HL-60 (cell line): ENCODE measurements at regions not wholly inside any gene's neighbourhood (a gene's known extent, or its start where the extent isn't known, plus 50 kb on each side); places are given as distances from the start of the nearest gene placed in this dataset.

ENCODE experiments used
- DNase-seq, 2 experiments: peaks; one replicate each; pipeline ENCODE4 v3.0.0-alpha.2; 2010 to 2020; ENCODE audit warnings: low read depth in 1 of 2, low spot score in 1 of 2
- H3K27ac ChIP-seq: fragments of 250-450 bp; sonication (Bioruptor Pico); replicated peaks from 2 replicates; pipeline ENCODE4 v1.5.1; 2020; ENCODE audit warnings: mild to moderate bottlenecking, moderate library complexity
- H3K27me3 ChIP-seq: fragments of 250-450 bp; sonication (Bioruptor Pico); 2 replicates; pipeline ENCODE4 v1.5.1; 2021; ENCODE audit warnings: mild to moderate bottlenecking, moderate library complexity; ENCODE audit not compliant: insufficient read depth, poor library complexity, severe bottlenecking
- H3K4me3 ChIP-seq: replicated peaks from 2 replicates; pipeline ENCODE4 v1.5.1; 2011; ENCODE audit warnings: mild to moderate bottlenecking, control low read depth, low read length; ENCODE audit not compliant: insufficient read depth
- CTCF ChIP-seq: IDR thresholded peaks from one replicate; pipeline ENCODE4 v1.5.1; 2011; ENCODE audit warnings: low read length, control low read depth, inconsistent platforms; ENCODE audit not compliant: insufficient read depth
- GABPA ChIP-seq: IDR thresholded peaks from 2 replicates; pipeline ENCODE4 v1.6.1; 2012; ENCODE audit warnings: low read depth
- POLR2AphosphoS5 ChIP-seq: IDR thresholded peaks from 2 replicates; pipeline ENCODE4 v1.6.1; 2012; ENCODE audit warnings: low read depth
- SPI1 ChIP-seq: IDR thresholded peaks from 2 replicates; pipeline ENCODE4 v1.6.1; 2012; ENCODE audit warnings: low read depth, mild to moderate bottlenecking, borderline replicate concordance
- TF ChIP-seq, protein P1 (sequence below): IDR thresholded peaks from 2 replicates; pipeline ENCODE4 v1.6.1; 2012; ENCODE audit warnings: low read depth; ENCODE audit not compliant: insufficient replicate concordance

DNA sequence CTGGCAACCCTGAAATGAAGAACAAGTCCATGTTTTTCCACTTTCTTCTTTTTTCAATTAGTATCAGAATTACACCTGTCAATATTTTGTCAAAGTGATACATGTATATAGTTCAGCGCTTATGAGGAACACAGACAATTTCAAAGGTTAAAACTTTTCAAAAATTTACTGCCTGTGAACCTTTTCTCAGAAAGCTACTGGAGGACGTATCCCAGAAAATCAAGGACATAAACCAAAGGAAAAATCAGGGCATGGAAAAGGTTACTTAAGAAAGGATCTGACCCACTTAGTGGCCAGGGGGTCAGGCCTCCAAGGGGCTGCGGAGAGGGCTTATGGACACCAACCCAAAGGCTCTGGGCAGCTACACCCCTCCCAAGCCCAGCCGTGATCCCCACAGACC lies 81.1 kb upstream of the ACTRT2 start:
- no peak for DNase-seq
- TF ChIP-seq CTCF (no peak), SPI1 (no peak), POLR2AphosphoS5 (no peak)
- Histone ChIP-seq H3K4me3 (no peak overlapping the region), H3K27ac (no peak overlapping the region), H3K27me3 (no peaks in the 10 kb centered on the region)

GRCh38 chr1:2941040-2941439 lies 80.2 kb upstream of the ACTRT2 start:
- H3K27ac ChIP-seq: no peak overlapping the region
- TF ChIP-seq CTCF: no peak
- no peak for TF ChIP-seq SPI1
- no peak for TF ChIP-seq POLR2AphosphoS5
- TF ChIP-seq GABPA: no peak
- TF ChIP-seq, protein P1, sequence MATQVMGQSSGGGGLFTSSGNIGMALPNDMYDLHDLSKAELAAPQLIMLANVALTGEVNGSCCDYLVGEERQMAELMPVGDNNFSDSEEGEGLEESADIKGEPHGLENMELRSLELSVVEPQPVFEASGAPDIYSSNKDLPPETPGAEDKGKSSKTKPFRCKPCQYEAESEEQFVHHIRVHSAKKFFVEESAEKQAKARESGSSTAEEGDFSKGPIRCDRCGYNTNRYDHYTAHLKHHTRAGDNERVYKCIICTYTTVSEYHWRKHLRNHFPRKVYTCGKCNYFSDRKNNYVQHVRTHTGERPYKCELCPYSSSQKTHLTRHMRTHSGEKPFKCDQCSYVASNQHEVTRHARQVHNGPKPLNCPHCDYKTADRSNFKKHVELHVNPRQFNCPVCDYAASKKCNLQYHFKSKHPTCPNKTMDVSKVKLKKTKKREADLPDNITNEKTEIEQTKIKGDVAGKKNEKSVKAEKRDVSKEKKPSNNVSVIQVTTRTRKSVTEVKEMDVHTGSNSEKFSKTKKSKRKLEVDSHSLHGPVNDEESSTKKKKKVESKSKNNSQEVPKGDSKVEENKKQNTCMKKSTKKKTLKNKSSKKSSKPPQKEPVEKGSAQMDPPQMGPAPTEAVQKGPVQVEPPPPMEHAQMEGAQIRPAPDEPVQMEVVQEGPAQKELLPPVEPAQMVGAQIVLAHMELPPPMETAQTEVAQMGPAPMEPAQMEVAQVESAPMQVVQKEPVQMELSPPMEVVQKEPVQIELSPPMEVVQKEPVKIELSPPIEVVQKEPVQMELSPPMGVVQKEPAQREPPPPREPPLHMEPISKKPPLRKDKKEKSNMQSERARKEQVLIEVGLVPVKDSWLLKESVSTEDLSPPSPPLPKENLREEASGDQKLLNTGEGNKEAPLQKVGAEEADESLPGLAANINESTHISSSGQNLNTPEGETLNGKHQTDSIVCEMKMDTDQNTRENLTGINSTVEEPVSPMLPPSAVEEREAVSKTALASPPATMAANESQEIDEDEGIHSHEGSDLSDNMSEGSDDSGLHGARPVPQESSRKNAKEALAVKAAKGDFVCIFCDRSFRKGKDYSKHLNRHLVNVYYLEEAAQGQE: no peak
- H3K4me3 ChIP-seq: no peak overlapping the region
- H3K27me3 ChIP-seq: no peaks in the 10 kb centered on the region
- no peak for DNase-seq

GRCh38 chr1:2941907-2942306 lies 79.4 kb upstream of the ACTRT2 start:
- H3K4me3 ChIP-seq: no peak overlapping the region
- H3K27me3 ChIP-seq: peaks cover 3% of the 10 kb centered on the region
- no peak overlapping the region for H3K27ac ChIP-seq
- no peak for DNase-seq
- TF ChIP-seq SPI1 (no peak), CTCF (no peak), POLR2AphosphoS5 (no peak), GABPA (no peak)
- TF ChIP-seq, protein P1: no peak

DNA sequence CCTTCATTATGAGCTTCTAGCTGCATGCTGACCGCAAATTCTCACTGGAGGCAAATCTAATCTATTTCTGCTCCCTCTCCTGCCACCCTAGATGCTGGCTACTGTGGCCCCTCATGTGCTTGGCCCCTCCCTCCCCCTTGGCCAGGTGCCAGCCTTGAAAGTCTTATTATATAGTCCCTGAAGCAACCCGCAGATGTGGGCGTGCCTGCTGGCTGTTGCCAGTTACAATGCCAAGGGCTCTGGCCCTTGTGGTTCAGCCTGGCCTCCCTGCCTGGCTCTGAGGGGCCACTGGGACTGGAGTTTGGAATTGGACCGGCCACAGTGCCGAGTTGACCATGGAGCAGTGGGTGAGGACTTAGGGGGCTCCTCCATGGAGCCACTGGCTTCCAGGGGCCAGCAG lies 78.9 kb upstream of the ACTRT2 start:
- no peak for DNase-seq
- Histone ChIP-seq H3K27ac (no peak overlapping the region), H3K27me3 (peaks cover 5% of the 10 kb centered on the region), H3K4me3 (no peak overlapping the region)
- TF ChIP-seq GABPA (no peak), CTCF (no peak), POLR2AphosphoS5 (no peak), SPI1 (no peak)
- TF ChIP-seq, protein P1: no peak
